ENCODE measurements at regions not wholly inside any gene's neighbourhood (a gene's known extent, or its start where the extent isn't known, plus 50 kb on each side); places are given as distances from the start of the nearest gene placed in this dataset.

DNA sequence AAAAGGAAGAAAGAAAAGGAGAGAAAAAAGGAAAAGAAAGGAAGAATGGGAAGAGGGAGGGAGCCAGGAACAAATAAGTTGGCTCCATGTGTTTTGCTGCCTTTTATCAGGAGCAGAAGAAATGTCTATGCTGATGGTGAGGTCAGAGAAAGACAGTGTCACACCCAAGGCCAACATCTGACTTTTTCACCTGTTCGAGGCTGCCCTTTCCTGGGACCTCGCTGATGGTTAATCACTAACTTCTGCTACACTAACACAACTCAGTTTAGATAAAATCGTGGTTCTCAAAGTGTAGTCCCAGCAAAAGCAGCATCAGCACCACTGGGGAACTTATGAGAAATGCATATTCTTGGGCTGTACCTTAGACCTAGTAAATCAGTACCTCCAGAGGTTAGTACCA is 88.2 kb upstream of the FER start:
- H3K27ac ChIP-seq (ENCODE audit: low read depth): no peak overlapping the region
- DNase-seq (ENCODE audit: low spot score) (no peak), ATAC-seq (no peak)
- Mint-ChIP-seq H3K27me3 (ENCODE audit: insufficient read depth, low read depth, poor library complexity) (no peaks in the 10 kb centered on the region), H3K36me3 (ENCODE audit: low read depth) (no peaks in the 10 kb centered on the region), H3K9me3 (peaks cover 3% of the 10 kb centered on the region; the same call in 1 of the 3 replicates), H3K4me3 (no peak overlapping the region), H3K27ac (no peak overlapping the region), H3K4me1 (no peaks in the 10 kb centered on the region; the same call in 2 of the 3 replicates)
- H3K36me3 ChIP-seq (ENCODE audit: insufficient read depth): no peaks in the 10 kb centered on the region
- H3K9me2 ChIP-seq (ENCODE audit: insufficient read depth): peaks cover 4% of the 10 kb centered on the region; the same call in 1 of the 2 replicates
- no peaks in the 10 kb centered on the region for H3K27me3 ChIP-seq (ENCODE audit: insufficient read depth)
- TF ChIP-seq, protein P1, sequence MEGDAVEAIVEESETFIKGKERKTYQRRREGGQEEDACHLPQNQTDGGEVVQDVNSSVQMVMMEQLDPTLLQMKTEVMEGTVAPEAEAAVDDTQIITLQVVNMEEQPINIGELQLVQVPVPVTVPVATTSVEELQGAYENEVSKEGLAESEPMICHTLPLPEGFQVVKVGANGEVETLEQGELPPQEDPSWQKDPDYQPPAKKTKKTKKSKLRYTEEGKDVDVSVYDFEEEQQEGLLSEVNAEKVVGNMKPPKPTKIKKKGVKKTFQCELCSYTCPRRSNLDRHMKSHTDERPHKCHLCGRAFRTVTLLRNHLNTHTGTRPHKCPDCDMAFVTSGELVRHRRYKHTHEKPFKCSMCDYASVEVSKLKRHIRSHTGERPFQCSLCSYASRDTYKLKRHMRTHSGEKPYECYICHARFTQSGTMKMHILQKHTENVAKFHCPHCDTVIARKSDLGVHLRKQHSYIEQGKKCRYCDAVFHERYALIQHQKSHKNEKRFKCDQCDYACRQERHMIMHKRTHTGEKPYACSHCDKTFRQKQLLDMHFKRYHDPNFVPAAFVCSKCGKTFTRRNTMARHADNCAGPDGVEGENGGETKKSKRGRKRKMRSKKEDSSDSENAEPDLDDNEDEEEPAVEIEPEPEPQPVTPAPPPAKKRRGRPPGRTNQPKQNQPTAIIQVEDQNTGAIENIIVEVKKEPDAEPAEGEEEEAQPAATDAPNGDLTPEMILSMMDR (conservative IDR thresholded peaks at IDR 0.05; ENCODE audit: low read depth in 2 of 2): no peak
- TF ChIP-seq EZH2phosphoT487 (IDR thresholded peaks at IDR 0.05; ENCODE audit: unreplicated experiment) (no peak), ZNF331 (CRISPR knock-in tag; IDR thresholded peaks at IDR 0.05; ENCODE audit: low read depth) (no peak), NANOG (IDR thresholded peaks at IDR 0.05; ENCODE audit: borderline replicate concordance) (no peak), POLR2AphosphoS5 (IDR thresholded peaks at IDR 0.05; ENCODE audit: low read depth) (no peak), JUNB (IDR thresholded peaks at IDR 0.05; ENCODE audit: unreplicated experiment) (no peak), CREB1 (CRISPR knock-in tag; IDR thresholded peaks at IDR 0.05; ENCODE audit: low read depth) (no peak), EZH2 (IDR thresholded peaks at IDR 0.05; ENCODE audit: low read depth, unreplicated experiment) (no peak), STAT1 (IDR thresholded peaks at IDR 0.05; ENCODE audit: unreplicated experiment) (no peak), ZNF114 (CRISPR knock-in tag; IDR thresholded peaks at IDR 0.05) (no peak)
- TF ChIP-seq, protein P2, sequence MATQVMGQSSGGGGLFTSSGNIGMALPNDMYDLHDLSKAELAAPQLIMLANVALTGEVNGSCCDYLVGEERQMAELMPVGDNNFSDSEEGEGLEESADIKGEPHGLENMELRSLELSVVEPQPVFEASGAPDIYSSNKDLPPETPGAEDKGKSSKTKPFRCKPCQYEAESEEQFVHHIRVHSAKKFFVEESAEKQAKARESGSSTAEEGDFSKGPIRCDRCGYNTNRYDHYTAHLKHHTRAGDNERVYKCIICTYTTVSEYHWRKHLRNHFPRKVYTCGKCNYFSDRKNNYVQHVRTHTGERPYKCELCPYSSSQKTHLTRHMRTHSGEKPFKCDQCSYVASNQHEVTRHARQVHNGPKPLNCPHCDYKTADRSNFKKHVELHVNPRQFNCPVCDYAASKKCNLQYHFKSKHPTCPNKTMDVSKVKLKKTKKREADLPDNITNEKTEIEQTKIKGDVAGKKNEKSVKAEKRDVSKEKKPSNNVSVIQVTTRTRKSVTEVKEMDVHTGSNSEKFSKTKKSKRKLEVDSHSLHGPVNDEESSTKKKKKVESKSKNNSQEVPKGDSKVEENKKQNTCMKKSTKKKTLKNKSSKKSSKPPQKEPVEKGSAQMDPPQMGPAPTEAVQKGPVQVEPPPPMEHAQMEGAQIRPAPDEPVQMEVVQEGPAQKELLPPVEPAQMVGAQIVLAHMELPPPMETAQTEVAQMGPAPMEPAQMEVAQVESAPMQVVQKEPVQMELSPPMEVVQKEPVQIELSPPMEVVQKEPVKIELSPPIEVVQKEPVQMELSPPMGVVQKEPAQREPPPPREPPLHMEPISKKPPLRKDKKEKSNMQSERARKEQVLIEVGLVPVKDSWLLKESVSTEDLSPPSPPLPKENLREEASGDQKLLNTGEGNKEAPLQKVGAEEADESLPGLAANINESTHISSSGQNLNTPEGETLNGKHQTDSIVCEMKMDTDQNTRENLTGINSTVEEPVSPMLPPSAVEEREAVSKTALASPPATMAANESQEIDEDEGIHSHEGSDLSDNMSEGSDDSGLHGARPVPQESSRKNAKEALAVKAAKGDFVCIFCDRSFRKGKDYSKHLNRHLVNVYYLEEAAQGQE (IDR thresholded peaks at IDR 0.05; ENCODE audit: unreplicated experiment): no peak
- TF ChIP-seq, protein P3, sequence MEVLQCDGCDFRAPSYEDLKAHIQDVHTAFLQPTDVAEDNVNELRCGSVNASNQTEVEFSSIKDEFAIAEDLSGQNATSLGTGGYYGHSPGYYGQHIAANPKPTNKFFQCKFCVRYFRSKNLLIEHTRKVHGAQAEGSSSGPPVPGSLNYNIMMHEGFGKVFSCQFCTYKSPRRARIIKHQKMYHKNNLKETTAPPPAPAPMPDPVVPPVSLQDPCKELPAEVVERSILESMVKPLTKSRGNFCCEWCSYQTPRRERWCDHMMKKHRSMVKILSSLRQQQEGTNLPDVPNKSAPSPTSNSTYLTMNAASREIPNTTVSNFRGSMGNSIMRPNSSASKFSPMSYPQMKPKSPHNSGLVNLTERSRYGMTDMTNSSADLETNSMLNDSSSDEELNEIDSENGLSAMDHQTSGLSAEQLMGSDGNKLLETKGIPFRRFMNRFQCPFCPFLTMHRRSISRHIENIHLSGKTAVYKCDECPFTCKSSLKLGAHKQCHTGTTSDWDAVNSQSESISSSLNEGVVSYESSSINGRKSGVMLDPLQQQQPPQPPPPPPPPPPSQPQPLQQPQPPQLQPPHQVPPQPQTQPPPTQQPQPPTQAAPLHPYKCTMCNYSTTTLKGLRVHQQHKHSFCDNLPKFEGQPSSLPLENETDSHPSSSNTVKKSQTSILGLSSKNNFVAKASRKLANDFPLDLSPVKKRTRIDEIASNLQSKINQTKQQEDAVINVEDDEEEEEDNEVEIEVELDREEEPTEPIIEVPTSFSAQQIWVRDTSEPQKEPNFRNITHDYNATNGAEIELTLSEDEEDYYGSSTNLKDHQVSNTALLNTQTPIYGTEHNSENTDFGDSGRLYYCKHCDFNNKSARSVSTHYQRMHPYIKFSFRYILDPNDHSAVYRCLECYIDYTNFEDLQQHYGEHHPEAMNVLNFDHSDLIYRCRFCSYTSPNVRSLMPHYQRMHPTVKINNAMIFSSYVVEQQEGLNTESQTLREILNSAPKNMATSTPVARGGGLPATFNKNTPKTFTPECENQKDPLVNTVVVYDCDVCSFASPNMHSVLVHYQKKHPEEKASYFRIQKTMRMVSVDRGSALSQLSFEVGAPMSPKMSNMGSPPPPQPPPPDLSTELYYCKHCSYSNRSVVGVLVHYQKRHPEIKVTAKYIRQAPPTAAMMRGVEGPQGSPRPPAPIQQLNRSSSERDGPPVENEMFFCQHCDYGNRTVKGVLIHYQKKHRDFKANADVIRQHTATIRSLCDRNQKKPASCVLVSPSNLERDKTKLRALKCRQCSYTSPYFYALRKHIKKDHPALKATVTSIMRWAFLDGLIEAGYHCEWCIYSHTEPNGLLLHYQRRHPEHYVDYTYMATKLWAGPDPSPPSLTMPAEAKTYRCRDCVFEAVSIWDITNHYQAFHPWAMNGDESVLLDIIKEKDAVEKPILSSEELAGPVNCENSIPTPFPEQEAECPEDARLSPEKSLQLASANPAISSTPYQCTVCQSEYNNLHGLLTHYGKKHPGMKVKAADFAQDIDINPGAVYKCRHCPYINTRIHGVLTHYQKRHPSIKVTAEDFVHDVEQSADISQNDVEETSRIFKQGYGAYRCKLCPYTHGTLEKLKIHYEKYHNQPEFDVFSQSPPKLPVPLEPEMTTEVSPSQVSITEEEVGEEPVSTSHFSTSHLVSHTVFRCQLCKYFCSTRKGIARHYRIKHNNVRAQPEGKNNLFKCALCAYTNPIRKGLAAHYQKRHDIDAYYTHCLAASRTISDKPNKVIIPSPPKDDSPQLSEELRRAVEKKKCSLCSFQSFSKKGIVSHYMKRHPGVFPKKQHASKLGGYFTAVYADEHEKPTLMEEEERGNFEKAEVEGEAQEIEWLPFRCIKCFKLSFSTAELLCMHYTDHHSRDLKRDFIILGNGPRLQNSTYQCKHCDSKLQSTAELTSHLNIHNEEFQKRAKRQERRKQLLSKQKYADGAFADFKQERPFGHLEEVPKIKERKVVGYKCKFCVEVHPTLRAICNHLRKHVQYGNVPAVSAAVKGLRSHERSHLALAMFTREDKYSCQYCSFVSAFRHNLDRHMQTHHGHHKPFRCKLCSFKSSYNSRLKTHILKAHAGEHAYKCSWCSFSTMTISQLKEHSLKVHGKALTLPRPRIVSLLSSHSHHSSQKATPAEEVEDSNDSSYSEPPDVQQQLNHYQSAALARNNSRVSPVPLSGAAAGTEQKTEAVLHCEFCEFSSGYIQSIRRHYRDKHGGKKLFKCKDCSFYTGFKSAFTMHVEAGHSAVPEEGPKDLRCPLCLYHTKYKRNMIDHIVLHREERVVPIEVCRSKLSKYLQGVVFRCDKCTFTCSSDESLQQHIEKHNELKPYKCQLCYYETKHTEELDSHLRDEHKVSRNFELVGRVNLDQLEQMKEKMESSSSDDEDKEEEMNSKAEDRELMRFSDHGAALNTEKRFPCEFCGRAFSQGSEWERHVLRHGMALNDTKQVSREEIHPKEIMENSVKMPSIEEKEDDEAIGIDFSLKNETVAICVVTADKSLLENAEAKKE (CRISPR knock-in tag; IDR thresholded peaks at IDR 0.05): no peak
- TF ChIP-seq, protein P4, sequence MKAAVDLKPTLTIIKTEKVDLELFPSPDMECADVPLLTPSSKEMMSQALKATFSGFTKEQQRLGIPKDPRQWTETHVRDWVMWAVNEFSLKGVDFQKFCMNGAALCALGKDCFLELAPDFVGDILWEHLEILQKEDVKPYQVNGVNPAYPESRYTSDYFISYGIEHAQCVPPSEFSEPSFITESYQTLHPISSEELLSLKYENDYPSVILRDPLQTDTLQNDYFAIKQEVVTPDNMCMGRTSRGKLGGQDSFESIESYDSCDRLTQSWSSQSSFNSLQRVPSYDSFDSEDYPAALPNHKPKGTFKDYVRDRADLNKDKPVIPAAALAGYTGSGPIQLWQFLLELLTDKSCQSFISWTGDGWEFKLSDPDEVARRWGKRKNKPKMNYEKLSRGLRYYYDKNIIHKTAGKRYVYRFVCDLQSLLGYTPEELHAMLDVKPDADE (IDR thresholded peaks at IDR 0.05): no peak
- no peak overlapping the region for H3K4me2 ChIP-seq
- no peaks in the 10 kb centered on the region for H4K20me1 ChIP-seq (replicated peaks; ENCODE audit: insufficient read depth)
- no peaks in the 10 kb centered on the region for H3K79me2 ChIP-seq (replicated peaks; ENCODE audit: insufficient read depth)
- H3K4me3 ChIP-seq: no peak overlapping the region
- no peaks in the 10 kb centered on the region for H3K4me1 ChIP-seq (ENCODE audit: insufficient read depth)
- H2AFZ ChIP-seq: no peak overlapping the region
- H3F3A ChIP-seq (replicated peaks; ENCODE audit: low read depth): no peaks in the 10 kb centered on the region

Data from GM23338 (cell line).